Breast epithelium (tissue), 3 donors: ENCODE measurements at regions not wholly inside any gene's neighbourhood (a gene's known extent, or its start where the extent isn't known, plus 50 kb on each side); places are given as distances from the start of the nearest gene placed in this dataset.

Experiments used
- CTCF ChIP-seq, 3 donors: fragments of 450-650 bp; IDR thresholded peaks; one replicate each; pipeline ENCODE4 v1.5.1; 2016 to 2017; ENCODE audit warnings: antibody characterized with exemption in 3 of 3, mild to moderate bottlenecking in 3 of 3, moderate library complexity in 3 of 3
- POLR2A ChIP-seq: fragments of 450-650 bp; IDR thresholded peaks from one replicate; pipeline ENCODE4 v1.6.1; 2016; ENCODE audit warnings: antibody characterized with exemption, mild to moderate bottlenecking, moderate library complexity
- POLR2AphosphoS5 ChIP-seq, 3 donors: sonication (generic); formaldehyde crosslinking; IDR thresholded peaks; one replicate each; pipeline ENCODE4 v1.6.1; 2017; ENCODE audit warnings: antibody characterized with exemption in 3 of 3

- TF ChIP-seq CTCF (IDR thresholded peaks at IDR 0.05) (no peak), POLR2AphosphoS5 (IDR thresholded peaks at IDR 0.05) (no peak), POLR2A (no peak)
These were observed 210.4 kb upstream of the OSR1 start for GRCh38 chr2:19568809-19569208.
